Astrocyte (in vitro differentiated cells and primary cell): ENCODE measurements at regions not wholly inside any gene's neighbourhood (a gene's known extent, or its start where the extent isn't known, plus 50 kb on each side); places are given as distances from the start of the nearest gene placed in this dataset.
A peak's percentile ranks its signal among the peaks of the same experiment; 100 is the strongest.

ENCODE experiments used
- DNase-seq: peaks from one replicate; pipeline ENCODE4 v3.0.0-alpha.2; 2010; ENCODE audit warnings: low read depth
- FAIRE-seq: peaks from 2 replicates; lab custom pipeline; 2011; peaks lifted over from hg19 to GRCh38; lab: Jason Lieb, UNC
- H2AFZ ChIP-seq: 2 replicates; pipeline ENCODE4 v1.6.0; 2012; ENCODE audit warnings: low read depth, low read length, inconsistent platforms
- H3K27ac ChIP-seq: 2 replicates; pipeline ENCODE4 v1.5.1; 2011; ENCODE audit warnings: low read depth, low read length, inconsistent platforms
- H3K27me3 ChIP-seq: 2 replicates; pipeline ENCODE4 v1.6.0; 2011; ENCODE audit warnings: low read length, inconsistent platforms; ENCODE audit not compliant: insufficient read depth
- H3K36me3 ChIP-seq: 2 replicates; pipeline ENCODE4 v1.5.1; 2011; ENCODE audit warnings: low read length, inconsistent platforms; ENCODE audit not compliant: insufficient read depth
- H3K4me1 ChIP-seq: 2 replicates; pipeline ENCODE4 v1.5.1; 2011; ENCODE audit warnings: low read length, inconsistent platforms; ENCODE audit not compliant: insufficient read depth
- H3K4me2 ChIP-seq: 2 replicates; pipeline ENCODE4 v1.6.0; 2012; ENCODE audit warnings: low read length, inconsistent platforms
- H3K4me3 ChIP-seq: 2 replicates; pipeline ENCODE4 v1.5.1; 2011; ENCODE audit warnings: low read depth, mild to moderate bottlenecking, low read length, inconsistent platforms; ENCODE audit not compliant: insufficient read depth
- H3K79me2 ChIP-seq: 2 replicates; pipeline ENCODE4 v1.6.0; 2012; ENCODE audit warnings: mild to moderate bottlenecking, low read length, inconsistent platforms; ENCODE audit not compliant: insufficient read depth
- H3K9ac ChIP-seq: 2 replicates; pipeline ENCODE4 v1.6.0; 2012; ENCODE audit warnings: mild to moderate bottlenecking, low read length, inconsistent platforms
- H3K9me3 ChIP-seq: 2 replicates; pipeline ENCODE4 v1.5.1; 2012; ENCODE audit warnings: low read depth, mild to moderate bottlenecking, low read length, inconsistent platforms; ENCODE audit not compliant: insufficient read depth
- H4K20me1 ChIP-seq: 2 replicates; pipeline ENCODE4 v1.6.0; 2012; ENCODE audit warnings: low read length, inconsistent platforms; ENCODE audit not compliant: insufficient read depth
- H3K27ac Mint-ChIP-seq: one replicate; pipeline ENCODE4 v1.8.0; 2021; ENCODE audit warnings: mild to moderate bottlenecking, mixed read lengths; ENCODE audit not compliant: unreplicated experiment
- H3K27me3 Mint-ChIP-seq: one replicate; pipeline ENCODE4 v1.8.0; 2021; ENCODE audit warnings: low read depth, mixed read lengths; ENCODE audit not compliant: unreplicated experiment
- H3K36me3 Mint-ChIP-seq: one replicate; pipeline ENCODE4 v1.8.0; 2021; ENCODE audit warnings: low read depth, mixed read lengths; ENCODE audit not compliant: unreplicated experiment
- H3K4me1 Mint-ChIP-seq: one replicate; pipeline ENCODE4 v1.8.0; 2021; ENCODE audit warnings: low read depth, mixed read lengths; ENCODE audit not compliant: unreplicated experiment
- H3K4me3 Mint-ChIP-seq: one replicate; pipeline ENCODE4 v1.8.0; 2021; ENCODE audit warnings: mild to moderate bottlenecking, moderate library complexity, mixed read lengths; ENCODE audit not compliant: unreplicated experiment
- H3K9me3 Mint-ChIP-seq: one replicate; pipeline ENCODE4 v1.8.0; 2021; ENCODE audit warnings: mild to moderate bottlenecking, mixed read lengths; ENCODE audit not compliant: unreplicated experiment
- CTCF ChIP-seq: IDR thresholded peaks from 2 replicates; pipeline ENCODE4 v1.5.1; 2011; ENCODE audit warnings: low read depth, mild to moderate bottlenecking, inconsistent platforms, low read length, moderate library complexity; ENCODE audit not compliant: insufficient read depth
- EZH2 ChIP-seq: IDR thresholded peaks from 2 replicates; pipeline ENCODE4 v1.6.1; 2012; ENCODE audit warnings: mild to moderate bottlenecking, low read length, inconsistent platforms; ENCODE audit not compliant: insufficient read depth

DNA sequence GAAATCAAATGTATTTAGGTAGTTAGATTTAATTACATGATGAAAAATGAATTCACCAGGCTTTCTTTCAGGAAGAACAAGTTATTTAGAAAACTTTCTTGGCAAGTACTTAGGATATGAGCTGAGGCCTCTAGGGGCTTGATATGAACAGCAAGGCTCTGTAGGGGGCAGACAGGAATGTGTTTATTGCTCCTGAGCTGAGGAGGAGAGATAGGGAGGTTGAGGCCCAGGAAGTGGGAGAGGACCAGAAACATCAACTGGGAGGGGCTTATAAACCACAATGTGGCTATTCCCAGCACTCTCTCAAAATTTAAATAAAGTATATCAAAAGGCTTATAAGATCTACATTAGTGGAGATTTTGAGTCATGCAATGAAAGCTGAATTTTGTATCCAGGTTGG lies 154.0 kb upstream of the MAF start:
- H3K27ac Mint-ChIP-seq = peak overlapping the region; percentile 41
- H3K4me1 Mint-ChIP-seq = peaks cover 45% of the 10 kb centered on the region

GRCh38 chr16:79754081-79754480 lies 153.5 kb upstream of the MAF start:
- Mint-ChIP-seq H3K27ac (peak overlapping the region; percentile 41), H3K4me1 (peaks cover 42% of the 10 kb centered on the region)

More for the DNA sequence above, 154.0 kb upstream of the MAF start:
- no peak overlapping the region for H3K27ac ChIP-seq
- no peak overlapping the region for H2AFZ ChIP-seq
- no peak overlapping the region for H3K9ac ChIP-seq
- no peaks in the 10 kb centered on the region for H3K9me3 ChIP-seq
- no peak overlapping the region for H3K4me3 Mint-ChIP-seq
- H3K9me3 Mint-ChIP-seq = no peaks in the 10 kb centered on the region
- no peak for FAIRE-seq
- no peaks in the 10 kb centered on the region for H3K79me2 ChIP-seq
- no peak for DNase-seq
- H3K36me3 ChIP-seq = no peaks in the 10 kb centered on the region
- no peak overlapping the region for H3K4me3 ChIP-seq
- H3K4me2 ChIP-seq = peak overlapping the region; percentile 5
- H4K20me1 ChIP-seq = no peaks in the 10 kb centered on the region
- H3K4me1 ChIP-seq = no peaks in the 10 kb centered on the region
- TF ChIP-seq CTCF (no peak), EZH2 (no peak)
- no peaks in the 10 kb centered on the region for H3K27me3 Mint-ChIP-seq
- H3K27me3 ChIP-seq = no peaks in the 10 kb centered on the region
- no peaks in the 10 kb centered on the region for H3K36me3 Mint-ChIP-seq

More at GRCh38 chr16:79754081-79754480, 153.5 kb upstream of the MAF start:
- H3K4me3 ChIP-seq = no peak overlapping the region
- no peak overlapping the region for H3K9ac ChIP-seq
- H3K36me3 ChIP-seq = no peaks in the 10 kb centered on the region
- FAIRE-seq (no peak), DNase-seq (no peak)
- Mint-ChIP-seq H3K27me3 (no peaks in the 10 kb centered on the region), H3K36me3 (no peaks in the 10 kb centered on the region), H3K9me3 (peaks cover 3% of the 10 kb centered on the region), H3K4me3 (no peak overlapping the region)
- no peak overlapping the region for H3K27ac ChIP-seq
- no peak overlapping the region for H2AFZ ChIP-seq
- H3K9me3 ChIP-seq = no peaks in the 10 kb centered on the region
- H3K4me2 ChIP-seq = peak overlapping the region; percentile 5
- H3K79me2 ChIP-seq = no peaks in the 10 kb centered on the region
- no peaks in the 10 kb centered on the region for H3K27me3 ChIP-seq
- H3K4me1 ChIP-seq = no peaks in the 10 kb centered on the region
- TF ChIP-seq EZH2 = no peak
- no peak for TF ChIP-seq CTCF
- H4K20me1 ChIP-seq = no peaks in the 10 kb centered on the region
